IPS-NIHi7 (cell line): ENCODE measurements at regions not wholly inside any gene's neighbourhood (a gene's known extent, or its start where the extent isn't known, plus 50 kb on each side); places are given as distances from the start of the nearest gene placed in this dataset.
"Not testable (repeated sequence)": the region's sequence is repeated elsewhere in the genome, so short reads cannot be mapped to it uniquely, and the experiment has no call there.

Experiments used
- DNase-seq: peaks from one replicate; pipeline ENCODE4 v3.0.0; 2012; ENCODE audit warnings: mixed read lengths; ENCODE audit errors: extremely low spot score

- not testable (repeated sequence) for DNase-seq
Observed at GRCh38 chr15:84544586-84544985, 56.2 kb upstream of the ZSCAN2 start.

GRCh38 chr15:84547150-84547549, 53.7 kb upstream of the ZSCAN2 start:
- DNase-seq = not testable (repeated sequence)

GRCh38 chr15:84550503-84550902, 50.3 kb upstream of the ZSCAN2 start:
- DNase-seq = not testable (repeated sequence)
